ENCODE measurements at regions not wholly inside any gene's neighbourhood (a gene's known extent, or its start where the extent isn't known, plus 50 kb on each side); places are given as distances from the start of the nearest gene placed in this dataset.

GRCh38 chr5:7214906-7215416, 181.0 kb upstream of the ADCY2 start:
- TF ChIP-seq POLR2A (IDR thresholded peaks at IDR 0.05; ENCODE audit: low read depth, low read length), result no peak
- TF ChIP-seq RAD21 (IDR thresholded peaks at IDR 0.05; ENCODE audit: low read length), result no peak

All from IMR-90 (cell line).